ENCODE measurements at regions not wholly inside any gene's neighbourhood (a gene's known extent, or its start where the extent isn't known, plus 50 kb on each side); places are given as distances from the start of the nearest gene placed in this dataset.
A peak's percentile ranks its signal among the peaks of the same experiment; 100 is the strongest.

- no TSS peak for BruUV-seq (replicated peaks)
- DNase-seq (ENCODE audit: low read depth, low spot score) (peak; percentile 15), FAIRE-seq (no peak)
- Histone ChIP-seq H3K9me1 (replicated peaks; ENCODE audit: control insufficient read depth, extremely low read depth, insufficient read depth, low read length) (no peaks in the 10 kb centered on the region), H3K9me3 (replicated peaks; ENCODE audit: control insufficient read depth, insufficient read depth, low read length) (no peaks in the 10 kb centered on the region), H3K4me1 (ENCODE audit: control insufficient read depth, extremely low read depth, insufficient read depth, low read length) (peaks cover 2% of the 10 kb centered on the region), H3K4me2 (ENCODE audit: insufficient read depth, low read length) (no peak overlapping the region), H4K20me1 (replicated peaks; ENCODE audit: control insufficient read depth, extremely low read depth, insufficient read depth, low read length) (no peaks in the 10 kb centered on the region), H2AFZ (ENCODE audit: low read depth, low read length) (no peak overlapping the region), H3K9ac (replicated peaks; ENCODE audit: extremely low read depth, insufficient read depth, low read length) (no peak overlapping the region), H3K79me2 (ENCODE audit: control insufficient read depth, insufficient read depth, low read length) (no peaks in the 10 kb centered on the region), H3K4me3 (replicated peaks in 1 of 3; ENCODE audit: insufficient read depth in 1 of 3, low read depth in 1 of 3, low read length in 3 of 3) (no peak overlapping the region), H3K27me3 (ENCODE audit: control insufficient read depth in 2 of 2, insufficient read depth in 2 of 2, low read length in 2 of 2) (no peaks in the 10 kb centered on the region), H3K36me3 (ENCODE audit: control insufficient read depth in 2 of 2, extremely low read depth in 1 of 2, insufficient read depth in 2 of 2, low read length in 2 of 2) (no peaks in the 10 kb centered on the region), H3K27ac (ENCODE audit: insufficient read depth, low read depth, low read length) (no peak overlapping the region)
- intact Hi-C loops (cut with micrococcal nuclease) = no loop called here
- TF ChIP-seq EZH2 (IDR thresholded peaks at IDR 0.05; ENCODE audit: borderline replicate concordance, low read depth, low read length, severe bottlenecking) (no peak), CTCF (IDR thresholded peaks at IDR 0.05; ENCODE audit: extremely low read depth in 1 of 2, insufficient read depth in 1 of 2, low read depth in 1 of 2, low read length in 2 of 2) (no peak), GATA2 (IDR thresholded peaks at IDR 0.05; ENCODE audit: insufficient read depth, insufficient read length, low read depth, low read length) (no peak), MAX (IDR thresholded peaks at IDR 0.05; ENCODE audit: insufficient read depth, insufficient read length) (no peak), POLR2AphosphoS5 (IDR thresholded peaks at IDR 0.05; ENCODE audit: insufficient read depth, low read depth, low read length) (no peak), POLR2A (IDR thresholded peaks at IDR 0.05; ENCODE audit: low read depth, low read length) (no peak), FOS (IDR thresholded peaks at IDR 0.05; ENCODE audit: borderline replicate concordance, insufficient read depth, low read length) (no peak)
- dilution Hi-C loops (cut with MboI; ENCODE audit: extremely low pct_ligation_motif_present, low sequenced_read_pairs) = no loop called here
- ChIA-PET CTCF (interaction anchor here (0.8 kb wide), 1 partner anchor 44 kb away, joined by 3 read pairs; no protein-coding TSS in a partner anchor), POLR2A (no interaction called here)
Observed at GRCh38 chr5:68033961-68034571, 181.5 kb upstream of the PIK3R1 start.

Data from endothelial cell of umbilical vein (primary cell).